Activated naive CD8-positive, alpha-beta T cell treated with anti-CD3 and anti-CD28 coated beads, Interleukin-2, amount 50 U/mL, for 16 hours (primary cell): ENCODE measurements at regions not wholly inside any gene's neighbourhood (a gene's known extent, or its start where the extent isn't known, plus 50 kb on each side); places are given as distances from the start of the nearest gene placed in this dataset.
"Not testable (repeated sequence)": the region's sequence is repeated elsewhere in the genome, so short reads cannot be mapped to it uniquely, and the experiment has no call there.

ENCODE experiments used
- DNase-seq: peaks from one replicate; pipeline ENCODE4 v3.0.0-alpha.2; 2020; ENCODE audit warnings: low read depth, low spot score

DNA sequence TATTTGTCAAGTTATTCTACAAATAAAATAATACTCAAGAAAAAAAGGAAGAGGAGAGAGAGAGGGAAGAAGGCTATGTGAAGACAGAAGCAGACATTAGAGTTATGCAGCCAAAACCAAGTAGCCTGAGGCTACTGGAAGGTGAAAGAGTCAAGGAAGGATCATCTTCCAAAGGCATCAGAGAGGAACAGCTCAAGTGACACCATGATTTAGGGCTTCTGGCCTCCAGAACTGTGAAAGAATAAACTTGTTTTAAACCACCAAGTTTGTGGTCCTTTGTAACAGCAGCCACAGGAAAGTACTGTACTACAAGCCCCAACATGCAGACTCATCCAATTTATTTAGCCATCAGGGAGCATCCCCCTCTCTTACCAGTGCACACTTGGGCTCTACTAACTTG, 788.5 kb upstream of the LRRTM1 start:
- DNase-seq: no peak

DNA sequence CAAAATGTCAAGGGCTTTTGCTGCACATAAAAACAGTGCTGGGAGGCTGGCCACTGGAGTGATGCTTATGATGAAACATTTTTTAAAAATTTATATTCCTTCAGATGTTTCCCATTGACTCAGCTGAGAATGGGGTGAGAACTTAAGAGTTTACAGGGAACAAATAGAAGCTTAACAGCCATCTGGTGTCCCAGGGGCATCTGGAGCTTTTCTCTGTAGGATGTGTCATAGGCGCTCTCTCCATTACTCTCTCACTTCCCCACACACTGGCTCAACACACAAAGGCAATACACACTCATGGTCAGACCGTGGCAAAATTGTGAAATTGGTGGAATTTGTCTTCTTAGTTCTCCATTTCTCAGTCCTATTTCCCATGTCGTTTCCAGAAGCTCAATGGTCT, 783.1 kb upstream of the LRRTM1 start:
- DNase-seq: no peak

DNA sequence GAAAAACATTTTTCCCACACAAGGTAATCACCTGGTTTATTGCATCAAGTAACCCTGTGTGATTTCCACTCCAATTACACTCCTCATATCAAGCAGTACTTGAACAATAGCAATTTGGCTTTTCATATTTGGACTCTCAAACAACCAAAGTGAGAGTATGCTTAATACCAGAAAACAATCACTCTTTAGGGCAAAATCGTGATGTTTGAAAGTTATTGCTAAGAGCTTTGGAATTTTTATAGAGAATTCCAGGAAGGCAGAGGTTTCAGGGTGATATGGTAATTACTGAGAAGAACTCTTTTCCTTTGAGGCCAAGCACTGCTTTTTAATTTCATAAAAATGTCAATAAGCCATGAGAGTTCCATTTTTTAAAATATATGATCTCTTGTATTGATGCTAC, 779.5 kb upstream of the LRRTM1 start:
- DNase-seq: no peak

DNA sequence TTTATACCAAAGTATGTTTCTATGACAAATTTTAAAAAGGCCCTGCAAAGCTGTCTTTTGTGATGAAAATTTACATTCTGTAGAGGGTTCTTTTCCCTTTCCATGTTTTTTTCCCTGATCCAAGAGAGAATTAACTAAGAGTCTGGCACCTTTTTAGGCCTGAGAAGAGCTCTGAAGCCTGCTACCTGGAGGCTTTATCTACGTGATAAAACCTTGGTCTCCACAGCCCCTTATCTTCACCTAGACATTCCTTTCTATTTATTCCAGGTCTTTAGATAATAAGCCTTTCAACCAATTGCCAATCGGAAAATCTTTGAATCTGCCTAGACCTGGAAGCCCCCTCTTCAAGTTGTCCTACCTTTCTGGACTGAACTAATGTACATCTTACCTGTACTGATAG, 774.1 kb upstream of the LRRTM1 start:
- DNase-seq: no peak

DNA sequence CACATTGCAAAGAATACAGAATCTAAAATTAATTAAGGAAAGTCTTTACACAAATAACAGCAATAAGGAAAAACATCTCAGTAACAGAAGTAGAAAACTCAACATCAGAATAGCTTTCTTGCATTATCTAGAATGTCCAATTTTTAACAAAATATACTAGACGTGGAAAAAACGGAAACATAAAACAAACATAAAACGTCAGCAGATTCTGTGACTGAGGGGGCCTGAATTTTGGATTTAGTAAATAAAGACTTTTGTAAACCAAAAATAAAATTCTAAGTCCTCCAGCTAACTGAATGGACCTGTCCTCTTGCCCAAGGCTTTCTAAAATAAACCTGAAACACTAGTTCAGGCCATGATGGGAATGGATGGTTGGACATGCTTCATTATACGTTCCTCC, 773.5 kb upstream of the LRRTM1 start:
- DNase-seq: no peak

DNA sequence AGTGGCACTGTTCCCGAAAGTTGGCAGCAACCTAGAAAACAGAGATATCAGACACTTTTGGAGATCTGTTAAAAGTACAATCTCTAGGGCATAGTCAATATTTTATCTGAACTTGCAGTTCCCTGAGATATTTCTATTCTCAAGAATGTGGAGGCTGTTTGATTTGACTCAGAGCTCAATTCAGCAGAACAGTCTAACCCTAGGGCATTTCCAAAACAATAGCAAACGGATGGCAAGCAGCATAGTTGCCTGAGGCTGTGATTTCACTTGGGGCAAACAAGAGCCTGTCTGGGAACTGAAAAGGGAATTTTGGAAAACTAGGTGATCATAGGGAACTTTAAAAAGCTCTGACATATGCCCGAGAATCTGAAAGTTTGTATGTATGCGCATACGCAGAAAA, 772.8 kb upstream of the LRRTM1 start:
- DNase-seq: no peak

DNA sequence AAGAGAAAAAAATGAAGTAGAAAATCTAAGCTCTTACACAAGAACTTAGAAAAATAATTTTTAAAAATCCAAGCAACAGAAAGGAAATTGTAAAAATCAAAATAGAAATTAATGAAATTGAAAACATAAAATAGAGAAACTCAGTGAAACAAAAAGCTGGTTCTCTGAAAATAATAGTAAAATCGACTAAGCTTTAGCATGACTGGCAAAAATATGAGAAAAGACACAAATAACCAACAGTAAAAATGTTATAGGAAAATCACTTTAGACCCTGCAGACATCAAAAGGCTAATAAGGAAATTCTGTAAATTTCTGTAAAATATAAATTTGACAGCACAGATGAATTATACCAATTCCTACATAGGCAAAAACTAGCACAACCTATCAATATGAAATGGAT, 768.9 kb upstream of the LRRTM1 start:
- DNase-seq: no peak

DNA sequence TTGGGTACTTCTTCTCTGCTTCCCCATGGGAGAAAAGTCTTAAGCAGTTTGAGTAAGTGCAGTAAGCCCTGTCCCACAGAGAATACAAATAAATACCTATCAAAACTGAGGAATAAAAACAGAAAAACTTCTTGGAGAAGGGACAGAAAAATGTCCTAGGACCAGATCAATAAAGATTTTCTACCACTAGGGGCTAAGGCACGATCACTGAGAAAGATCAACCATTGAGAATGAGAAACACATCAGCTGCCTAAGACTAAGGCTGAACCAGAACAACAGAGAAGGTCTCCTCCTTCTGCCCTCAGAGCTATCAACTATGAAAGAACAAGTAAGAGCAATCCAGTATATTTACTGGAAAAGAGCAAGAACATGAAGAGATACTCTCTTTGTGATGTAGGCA, 763.6 kb upstream of the LRRTM1 start:
- DNase-seq: no peak

DNA sequence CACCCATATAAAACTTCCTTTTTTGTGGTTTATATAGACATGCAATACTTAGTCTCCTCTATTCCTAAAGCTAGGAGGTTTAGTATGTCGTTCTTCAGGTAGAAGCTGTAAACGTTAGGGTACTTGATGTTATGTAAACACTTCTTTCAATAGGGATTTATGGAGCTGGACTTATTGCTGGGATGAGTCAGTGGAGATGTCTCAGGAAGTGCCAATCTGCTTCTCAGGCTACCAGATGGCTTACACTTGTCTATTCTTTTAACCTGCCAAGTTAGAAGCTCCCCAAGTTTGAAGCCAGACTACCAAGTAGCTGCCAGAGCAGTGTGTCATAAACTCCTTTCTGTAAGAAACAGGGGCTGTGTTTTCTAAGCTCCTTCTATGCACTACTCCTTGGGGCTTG, 756.5 kb upstream of the LRRTM1 start:
- DNase-seq: no peak

DNA sequence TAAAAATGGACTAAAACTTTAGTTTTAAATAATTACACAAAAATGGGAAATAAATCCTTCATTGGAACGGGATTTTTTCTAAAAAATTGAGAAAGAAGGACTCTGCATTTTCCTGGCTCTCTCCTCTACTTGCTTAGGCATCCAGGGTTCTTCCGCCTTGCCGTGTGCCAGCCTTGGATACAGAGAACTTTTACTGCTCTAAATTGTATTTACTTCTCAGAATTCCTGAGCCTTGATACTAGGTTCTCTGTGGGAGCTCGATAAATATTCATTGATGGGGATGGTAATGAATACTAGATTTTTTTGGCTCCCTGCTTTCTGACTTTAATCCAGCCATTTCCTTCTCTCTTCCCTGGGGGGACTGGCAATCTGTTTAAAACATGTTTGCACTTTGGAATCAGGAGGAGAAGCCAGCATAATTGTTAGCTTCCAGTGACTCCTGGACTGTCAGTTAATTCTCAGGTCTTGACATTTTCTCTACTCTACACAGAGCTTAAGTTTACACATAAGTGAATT, 746.1 kb upstream of the LRRTM1 start:
- DNase-seq: no peak

DNA sequence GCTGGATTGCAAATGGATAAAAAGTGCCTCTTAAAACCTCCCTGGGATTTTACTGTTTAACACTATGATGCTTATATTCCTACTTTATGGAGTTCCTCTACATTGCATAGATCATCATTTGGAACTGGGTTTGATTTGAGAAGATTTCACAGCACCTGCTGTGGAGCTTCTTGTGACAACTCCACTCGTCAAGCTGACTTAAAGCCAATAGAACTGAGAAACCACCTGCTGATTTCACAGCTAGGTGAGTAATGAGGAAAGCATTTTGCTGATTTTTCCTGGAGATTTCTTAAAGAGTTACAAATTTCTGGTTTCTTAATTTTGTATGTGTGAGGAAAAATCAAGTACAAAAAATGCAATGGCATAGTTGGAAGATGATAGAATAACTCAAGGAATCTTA, 739.1 kb upstream of the LRRTM1 start:
- no peak for DNase-seq

DNA sequence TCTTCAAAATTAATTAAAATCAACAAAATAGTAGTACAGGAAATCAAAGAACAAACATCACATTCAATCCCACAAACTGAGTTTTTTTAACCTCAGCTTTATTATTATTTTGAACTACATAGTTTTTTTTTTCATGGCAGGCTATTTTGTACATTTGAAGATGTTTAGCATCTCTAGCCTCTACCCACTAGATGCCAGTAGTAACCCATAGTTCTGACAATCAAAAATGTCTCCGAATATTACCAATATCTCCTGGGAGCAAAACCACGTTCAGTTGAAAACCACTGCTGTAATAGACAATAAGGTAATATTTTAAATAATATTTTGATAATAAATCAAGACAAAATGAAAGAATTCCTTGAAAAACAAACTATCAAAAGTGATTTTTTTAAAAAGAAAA, 702.6 kb upstream of the LRRTM1 start:
- no peak for DNase-seq

DNA sequence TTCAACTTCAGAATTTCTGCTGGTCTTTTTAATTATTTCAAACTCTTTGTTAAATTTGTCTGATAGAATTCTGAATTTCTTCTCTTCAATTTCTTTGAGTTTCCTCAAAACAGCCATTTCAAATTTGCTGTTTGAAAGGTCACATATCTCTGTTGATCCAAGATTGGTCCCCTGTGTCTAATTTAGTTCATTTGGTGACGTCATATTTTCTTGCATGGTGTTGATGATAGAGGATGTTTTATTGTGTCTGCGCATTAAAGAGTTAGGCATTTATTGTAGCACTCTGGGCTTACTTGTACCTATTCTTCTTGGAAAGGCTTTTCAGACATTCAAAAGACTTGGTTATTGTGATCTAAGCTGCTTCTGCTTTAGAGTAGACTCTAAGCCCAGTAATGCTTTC, 698.4 kb upstream of the LRRTM1 start:
- DNase-seq: no peak

DNA sequence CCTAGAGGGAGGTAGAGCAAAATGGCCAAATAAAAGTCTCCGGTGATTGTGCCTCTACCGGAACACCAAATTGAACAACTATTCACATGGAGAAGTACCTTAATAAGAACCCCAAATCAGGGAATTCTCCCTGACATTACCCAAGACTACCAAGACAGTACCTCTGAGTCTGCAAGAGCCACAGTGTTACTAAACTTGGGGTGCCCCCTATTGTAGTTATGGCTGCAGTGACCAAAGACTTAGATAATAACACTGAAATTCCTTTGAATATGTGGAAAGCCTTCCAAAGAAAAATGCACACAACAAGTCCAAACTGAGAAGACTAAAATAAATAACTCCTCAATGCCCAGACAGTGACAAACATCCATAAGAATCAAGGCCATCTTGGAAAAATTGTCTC, 682.9 kb upstream of the LRRTM1 start:
- no peak for DNase-seq

DNA sequence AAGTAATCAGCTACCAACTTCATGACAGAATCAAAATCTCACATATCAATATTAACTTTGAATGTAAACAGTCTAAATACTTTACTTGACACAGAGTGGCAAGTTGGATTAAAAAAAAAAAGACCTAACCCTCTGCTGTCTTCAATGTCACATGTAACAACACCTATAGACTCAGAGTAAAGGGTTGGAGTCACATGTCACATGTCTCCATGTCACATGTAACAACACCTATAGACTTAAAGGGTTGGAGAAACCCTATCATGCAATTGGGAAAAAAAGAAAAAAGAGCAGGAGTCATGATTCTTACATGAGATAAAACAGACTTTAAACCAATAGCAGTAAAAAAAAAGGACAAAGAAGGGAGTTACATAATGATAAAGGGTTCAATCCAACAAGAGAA, 665.3 kb upstream of the LRRTM1 start:
- no peak for DNase-seq

DNA sequence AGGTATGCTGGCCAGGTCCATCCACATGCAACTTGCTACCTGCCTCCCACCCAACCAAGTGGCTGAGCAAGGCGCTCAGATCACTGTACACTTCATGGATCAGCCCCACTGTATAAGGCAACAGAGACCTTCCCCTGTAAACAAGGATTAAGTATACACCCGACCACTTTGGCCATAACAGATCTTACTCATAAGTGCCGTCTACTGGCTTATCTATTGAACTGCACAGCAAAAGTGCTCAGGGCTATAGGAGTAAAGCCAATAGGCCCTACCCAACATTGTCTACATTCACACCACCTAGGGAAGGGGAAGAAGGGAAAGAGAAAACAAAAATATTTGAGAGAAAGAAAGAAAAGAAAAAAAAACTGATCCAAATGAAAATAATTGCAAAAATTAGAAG, 663.9 kb upstream of the LRRTM1 start:
- DNase-seq: no peak

DNA sequence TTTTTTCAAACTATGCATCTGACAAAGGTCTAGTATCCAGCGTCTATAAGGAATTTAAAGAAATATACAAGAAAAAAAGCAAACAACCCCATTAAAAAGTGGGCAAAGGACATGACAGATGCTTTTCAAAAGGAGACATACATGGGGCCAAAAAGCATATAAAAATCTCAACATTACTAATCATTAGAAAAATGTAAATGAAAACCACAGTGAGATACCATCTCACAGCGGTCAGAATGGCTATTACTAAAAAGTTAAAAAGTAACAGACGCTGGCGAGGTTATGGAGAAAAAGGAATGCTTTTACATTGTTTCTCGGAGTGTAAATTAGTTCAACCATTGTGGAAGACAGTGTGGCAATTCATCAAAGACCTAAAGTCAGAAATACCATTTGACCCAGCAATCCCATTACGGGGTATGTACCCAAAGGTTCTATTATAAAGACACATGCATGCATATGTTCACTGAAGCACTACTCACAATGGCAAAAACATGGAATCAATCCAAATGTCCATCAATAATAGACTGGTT, 643.1 kb upstream of the LRRTM1 start:
- DNase-seq: no peak

DNA sequence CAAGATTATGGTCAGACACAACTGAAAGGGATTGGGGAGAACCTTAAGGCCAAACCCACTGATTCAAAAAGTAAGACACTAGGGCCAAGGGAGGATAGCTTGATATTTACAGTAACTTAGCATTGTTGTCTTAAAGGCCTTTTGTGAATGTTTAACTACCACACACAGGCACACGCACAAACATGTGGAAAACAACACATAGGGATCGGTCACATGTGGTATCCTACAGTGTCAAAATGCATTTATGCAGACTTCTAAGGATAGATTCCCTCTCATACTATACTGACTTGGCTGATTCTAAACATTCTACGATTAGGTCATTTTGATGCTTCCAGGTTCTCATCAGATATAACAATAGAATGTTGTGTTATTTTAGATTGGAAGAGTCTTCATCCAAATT, 638.9 kb upstream of the LRRTM1 start:
- DNase-seq: no peak

DNA sequence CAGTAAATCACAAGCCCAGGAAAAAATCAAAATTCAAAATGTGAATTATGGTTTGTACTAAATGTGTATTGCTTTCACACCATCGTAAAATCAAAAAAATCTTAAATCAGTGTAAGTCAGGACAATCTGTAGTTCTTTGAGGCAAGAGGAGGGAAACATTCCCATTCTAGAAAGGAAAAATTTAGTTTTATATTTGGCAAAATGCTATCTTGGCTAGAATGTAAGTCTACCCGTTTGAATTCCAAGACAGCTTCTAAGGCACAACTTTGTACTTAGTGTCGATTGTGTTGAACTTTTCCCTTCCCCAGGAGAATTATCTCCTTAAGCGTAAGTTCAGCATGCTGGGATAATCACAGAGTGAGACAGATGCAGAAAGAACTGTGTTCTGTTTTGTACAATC, 638.2 kb upstream of the LRRTM1 start:
- DNase-seq: no peak

DNA sequence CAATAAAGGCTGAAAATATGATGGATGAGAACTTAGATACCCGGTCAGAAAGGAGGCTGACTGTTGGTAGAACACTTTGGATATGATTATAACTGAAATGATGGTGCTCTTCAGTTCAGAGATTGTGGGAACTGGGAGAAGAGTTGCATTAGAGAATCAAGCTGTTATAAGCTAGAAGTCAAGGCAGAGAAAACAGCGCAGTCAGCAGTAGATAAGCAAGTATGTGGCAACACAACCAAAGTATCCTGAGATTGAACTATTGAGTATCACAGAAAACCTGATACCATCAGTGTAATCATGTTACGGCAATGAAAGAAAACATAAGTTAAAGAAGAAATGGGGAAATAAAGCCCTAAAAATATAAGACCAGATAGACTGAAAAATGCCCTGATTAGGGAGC, 633.9 kb upstream of the LRRTM1 start:
- no peak for DNase-seq

DNA sequence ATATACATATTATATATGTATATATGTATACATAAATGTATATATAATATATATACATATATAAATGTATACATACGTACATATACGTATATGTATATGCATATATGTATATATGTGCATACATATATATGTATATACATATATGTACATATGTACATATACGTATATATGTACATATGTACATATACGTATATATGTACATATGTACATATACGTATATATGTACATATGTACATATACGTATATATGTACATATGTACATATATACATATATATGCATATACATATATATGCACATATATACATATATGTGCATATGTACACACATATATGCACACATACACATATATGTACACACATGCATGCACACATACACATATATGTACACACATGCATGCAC, 627.3 kb upstream of the LRRTM1 start:
- DNase-seq: not testable (repeated sequence)

DNA sequence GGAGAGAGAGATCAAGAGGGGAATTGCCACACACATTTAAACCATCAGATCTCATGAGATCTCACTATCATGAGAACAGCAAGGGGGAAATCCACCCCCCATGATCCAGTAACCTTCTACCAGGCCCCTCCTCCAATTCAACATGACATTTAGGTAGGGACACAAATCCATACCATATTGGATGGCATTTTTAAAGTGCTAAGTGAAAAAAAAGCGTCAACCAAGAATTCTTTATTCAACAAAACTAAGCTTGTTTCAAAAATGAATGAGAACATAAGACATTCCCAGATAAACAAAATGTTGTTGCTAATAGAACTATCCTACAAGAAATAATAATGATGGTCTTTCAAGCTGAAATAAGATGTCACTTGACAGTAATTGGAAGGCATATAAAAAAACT, 626.2 kb upstream of the LRRTM1 start:
- DNase-seq: no peak

DNA sequence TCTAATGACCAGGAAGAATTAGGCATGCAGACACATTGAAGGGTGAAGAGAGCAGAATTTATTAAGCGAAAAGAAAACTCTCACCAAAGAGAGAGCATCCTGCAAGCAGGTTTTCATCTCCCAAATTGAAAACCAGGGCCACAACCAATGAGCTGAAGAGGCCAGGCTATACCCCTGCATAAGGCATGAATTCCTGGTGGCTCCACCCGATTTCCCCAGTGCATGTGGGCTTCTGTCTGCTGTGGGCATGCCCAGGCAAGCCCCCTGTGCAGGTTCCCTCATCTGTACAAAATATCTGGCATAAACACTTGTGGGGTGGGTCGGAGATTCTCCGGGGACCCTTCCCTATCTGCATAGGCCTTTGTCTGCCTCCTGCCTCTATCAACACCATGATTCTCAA, 621.6 kb upstream of the LRRTM1 start:
- DNase-seq: no peak

DNA sequence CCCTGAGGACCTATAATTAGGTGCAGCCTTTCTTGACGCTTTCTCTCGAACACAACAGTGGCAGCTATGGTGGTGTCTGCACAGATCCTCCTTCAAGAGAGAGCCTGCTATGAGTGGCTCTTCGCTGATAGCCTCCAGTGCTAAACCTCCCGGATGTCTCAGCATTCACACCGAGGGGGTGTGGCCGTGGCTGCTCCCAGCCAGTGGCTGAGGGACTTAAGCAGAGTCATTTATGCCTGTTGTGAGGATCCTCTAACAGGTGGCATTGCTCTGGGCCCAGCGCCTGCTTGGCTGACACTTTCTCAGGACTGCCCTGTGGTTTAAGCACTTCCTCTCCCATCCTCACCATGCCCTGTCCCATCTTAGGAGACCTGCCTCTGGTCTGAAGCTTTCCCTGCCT, 592.0 kb upstream of the LRRTM1 start:
- no peak for DNase-seq

DNA sequence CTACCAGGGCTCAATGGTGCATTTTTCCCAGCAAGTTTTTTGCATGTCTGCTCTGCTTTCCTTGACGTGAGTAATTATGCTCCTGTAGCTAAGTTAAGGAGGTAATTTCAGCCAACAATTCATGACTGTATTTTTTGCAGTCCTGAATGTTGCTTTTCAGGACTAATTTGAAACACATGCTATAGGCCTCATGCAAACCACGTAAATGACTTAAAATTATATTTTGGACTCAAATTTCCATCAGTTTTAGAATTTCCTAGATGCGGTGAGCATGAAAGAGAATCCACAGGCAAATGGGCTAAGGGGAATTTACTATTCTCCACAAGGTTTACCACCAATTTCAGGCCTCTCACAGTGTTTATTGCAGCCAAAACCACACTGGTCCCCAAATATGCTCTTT, 589.9 kb upstream of the LRRTM1 start:
- DNase-seq: no peak
